Epithelial cell of proximal tubule (primary cell): ENCODE measurements at regions not wholly inside any gene's neighbourhood (a gene's known extent, or its start where the extent isn't known, plus 50 kb on each side); places are given as distances from the start of the nearest gene placed in this dataset.
"Not testable (repeated sequence)": the region's sequence is repeated elsewhere in the genome, so short reads cannot be mapped to it uniquely, and the experiment has no call there.

ENCODE experiments used
- DNase-seq: peaks from one replicate; pipeline ENCODE4 v3.0.0-alpha.2; 2011; ENCODE audit warnings: low read depth
- H3K4me3 ChIP-seq: 2 replicates; pipeline ENCODE4 v1.5.1; 2011; ENCODE audit warnings: low read depth, mild to moderate bottlenecking, low read length
- TF ChIP-seq, protein P1 (sequence below): conservative IDR thresholded peaks from 2 replicates; pipeline ENCODE4 v1.5.1; 2012; ENCODE audit warnings: low read depth, mild to moderate bottlenecking, low read length

- no peak overlapping the region for H3K4me3 ChIP-seq
Measured at GRCh38 chr5:133859073-133859472, 109.4 kb downstream of the C5orf15 start.

DNA sequence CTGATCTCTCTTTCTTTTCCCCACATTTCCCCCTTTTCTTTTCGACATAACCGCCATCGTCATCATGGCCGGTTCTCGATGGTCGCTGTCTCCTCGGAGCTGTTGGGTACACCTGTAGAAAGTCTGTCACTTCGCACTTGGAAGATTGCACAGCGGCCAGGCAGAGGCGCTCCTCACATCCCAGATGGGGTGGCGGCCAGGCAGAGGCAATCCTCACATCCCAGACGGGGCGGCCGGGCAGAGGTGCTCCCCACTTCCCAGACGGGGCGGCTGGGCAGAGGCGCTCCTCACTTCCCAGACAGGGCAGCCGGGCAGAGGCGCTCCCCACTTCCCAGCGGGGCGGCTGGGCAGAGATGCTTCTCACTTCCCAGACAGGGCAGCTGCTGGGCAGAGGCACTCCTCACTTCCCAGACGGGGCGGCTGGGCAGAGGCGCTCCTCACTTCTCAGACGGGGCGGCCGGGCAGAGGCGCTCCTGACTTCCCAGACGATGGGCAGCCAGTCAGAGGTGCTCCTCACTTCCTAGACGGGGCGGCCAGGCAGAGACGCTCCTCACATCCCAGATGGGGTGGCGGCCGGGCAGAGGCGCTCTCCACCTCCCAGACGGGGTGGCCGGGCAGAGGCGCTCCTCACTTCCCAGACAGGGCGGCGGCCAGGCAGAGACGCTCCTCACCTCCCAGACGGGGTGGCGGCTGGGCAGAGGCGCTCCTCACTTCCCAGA lies 110.7 kb downstream of the C5orf15 start:
- not testable (repeated sequence) for H3K4me3 ChIP-seq, DNase-seq

More at GRCh38 chr5:133859073-133859472, 109.4 kb downstream of the C5orf15 start:
- DNase-seq = no peak
- TF ChIP-seq, protein P1, sequence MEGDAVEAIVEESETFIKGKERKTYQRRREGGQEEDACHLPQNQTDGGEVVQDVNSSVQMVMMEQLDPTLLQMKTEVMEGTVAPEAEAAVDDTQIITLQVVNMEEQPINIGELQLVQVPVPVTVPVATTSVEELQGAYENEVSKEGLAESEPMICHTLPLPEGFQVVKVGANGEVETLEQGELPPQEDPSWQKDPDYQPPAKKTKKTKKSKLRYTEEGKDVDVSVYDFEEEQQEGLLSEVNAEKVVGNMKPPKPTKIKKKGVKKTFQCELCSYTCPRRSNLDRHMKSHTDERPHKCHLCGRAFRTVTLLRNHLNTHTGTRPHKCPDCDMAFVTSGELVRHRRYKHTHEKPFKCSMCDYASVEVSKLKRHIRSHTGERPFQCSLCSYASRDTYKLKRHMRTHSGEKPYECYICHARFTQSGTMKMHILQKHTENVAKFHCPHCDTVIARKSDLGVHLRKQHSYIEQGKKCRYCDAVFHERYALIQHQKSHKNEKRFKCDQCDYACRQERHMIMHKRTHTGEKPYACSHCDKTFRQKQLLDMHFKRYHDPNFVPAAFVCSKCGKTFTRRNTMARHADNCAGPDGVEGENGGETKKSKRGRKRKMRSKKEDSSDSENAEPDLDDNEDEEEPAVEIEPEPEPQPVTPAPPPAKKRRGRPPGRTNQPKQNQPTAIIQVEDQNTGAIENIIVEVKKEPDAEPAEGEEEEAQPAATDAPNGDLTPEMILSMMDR = no peak

GRCh38 chr5:133854554-133854953 lies 113.9 kb downstream of the C5orf15 start:
- DNase-seq = no peak
- H3K4me3 ChIP-seq = no peak overlapping the region
- TF ChIP-seq, protein P1 = no peak

DNA sequence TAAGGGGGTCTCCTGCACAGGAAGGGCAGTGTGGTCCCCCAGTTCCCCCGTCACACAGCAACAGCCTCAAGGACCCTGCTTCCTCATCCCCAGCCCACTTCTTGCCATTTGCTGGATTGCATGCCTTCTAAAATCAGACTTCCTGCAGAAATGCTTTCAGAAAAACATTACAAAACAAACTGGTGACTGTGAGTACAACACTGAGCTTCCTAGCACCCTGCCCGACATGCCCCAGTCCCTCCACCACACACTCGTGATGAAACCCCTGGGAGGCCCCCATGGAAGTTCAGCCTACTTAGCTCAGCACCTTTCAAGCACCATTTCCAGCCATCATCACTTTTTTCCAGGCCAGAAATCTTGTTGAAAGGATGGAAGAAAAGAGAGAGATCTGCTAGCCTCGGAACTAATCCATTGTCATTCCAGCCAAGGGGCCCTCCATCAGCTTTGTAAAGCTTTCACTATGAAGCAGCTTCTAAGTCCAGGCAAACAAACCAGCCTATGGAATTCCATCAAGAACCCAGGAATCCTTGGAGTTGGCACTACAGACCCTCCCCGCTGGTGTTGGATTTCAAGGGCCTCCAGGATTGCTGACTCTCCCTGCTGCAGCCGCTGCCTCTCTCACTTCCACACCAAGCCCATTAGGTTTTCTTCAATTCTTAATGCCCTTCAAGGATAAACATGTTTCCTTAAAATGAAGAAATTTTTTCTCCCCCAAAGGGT lies 114.6 kb downstream of the C5orf15 start:
- TF ChIP-seq, protein P1 = no peak
- no peak for DNase-seq
- no peak overlapping the region for H3K4me3 ChIP-seq

- DNase-seq = no peak
- TF ChIP-seq, protein P1 = no peak
- no peak overlapping the region for H3K4me3 ChIP-seq
Measured at GRCh38 chr5:133851521-133851920, 116.9 kb downstream of the C5orf15 start.

DNA sequence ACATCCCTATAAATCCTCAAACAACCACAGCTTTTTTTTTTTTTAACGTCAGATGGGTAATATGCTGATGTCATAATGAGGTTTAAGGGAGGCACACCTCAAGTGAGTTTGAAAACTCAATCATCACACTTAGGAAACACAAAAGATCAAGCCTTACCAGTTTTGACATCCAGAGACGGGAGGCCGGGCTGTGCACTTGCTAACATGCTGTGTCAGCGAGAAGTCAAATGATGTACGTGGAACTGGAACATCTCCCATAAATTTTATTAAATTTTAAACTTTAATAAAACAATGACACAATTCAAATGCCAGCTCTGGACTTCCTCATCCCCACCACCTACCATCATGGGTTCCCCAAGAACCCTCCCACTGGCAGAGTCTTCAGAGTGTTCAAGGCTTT lies 117.6 kb downstream of the C5orf15 start:
- TF ChIP-seq, protein P1 = no peak
- H3K4me3 ChIP-seq = no peak overlapping the region
- no peak for DNase-seq

GRCh38 chr5:133849116-133849515 lies 119.3 kb downstream of the C5orf15 start:
- TF ChIP-seq, protein P1 = no peak
- no peak for DNase-seq
- H3K4me3 ChIP-seq = no peak overlapping the region
